GM19240 (cell line): ENCODE measurements at regions not wholly inside any gene's neighbourhood (a gene's known extent, or its start where the extent isn't known, plus 50 kb on each side); places are given as distances from the start of the nearest gene placed in this dataset.

Experiments
- DNase-seq: peaks from one replicate; pipeline ENCODE4 v3.0.0; 2011; ENCODE audit warnings: low spot score; ENCODE audit not compliant: insufficient read length

- no peak for DNase-seq
Measured at GRCh38 chr4:33537527-33537926, 2706.8 kb downstream of the ARAP2 start.

DNA sequence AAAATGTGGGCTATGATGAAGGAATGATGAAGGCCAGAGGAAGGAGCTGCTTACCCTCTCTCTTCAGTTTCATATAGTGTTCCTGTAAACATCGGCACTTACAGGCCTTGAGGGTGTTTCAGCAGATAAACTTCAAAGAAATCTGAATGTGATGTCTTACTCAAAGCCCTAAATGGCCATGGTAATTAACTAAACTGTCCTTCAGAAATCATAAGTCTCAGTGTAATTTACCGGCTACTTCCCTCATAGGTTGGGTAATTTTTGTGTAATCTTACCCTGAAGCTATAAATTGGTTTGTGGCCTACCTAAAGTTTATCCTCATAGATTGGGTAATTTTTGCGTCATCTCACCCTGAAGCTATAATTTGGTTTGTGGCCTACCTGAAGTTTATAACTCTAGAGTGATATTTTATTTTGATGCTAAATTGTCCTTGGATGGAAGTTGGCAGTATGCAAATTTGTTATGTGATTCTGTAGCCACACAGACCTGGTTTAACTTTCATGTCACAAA lies 2700.3 kb downstream of the ARAP2 start:
- DNase-seq, result no peak

DNA sequence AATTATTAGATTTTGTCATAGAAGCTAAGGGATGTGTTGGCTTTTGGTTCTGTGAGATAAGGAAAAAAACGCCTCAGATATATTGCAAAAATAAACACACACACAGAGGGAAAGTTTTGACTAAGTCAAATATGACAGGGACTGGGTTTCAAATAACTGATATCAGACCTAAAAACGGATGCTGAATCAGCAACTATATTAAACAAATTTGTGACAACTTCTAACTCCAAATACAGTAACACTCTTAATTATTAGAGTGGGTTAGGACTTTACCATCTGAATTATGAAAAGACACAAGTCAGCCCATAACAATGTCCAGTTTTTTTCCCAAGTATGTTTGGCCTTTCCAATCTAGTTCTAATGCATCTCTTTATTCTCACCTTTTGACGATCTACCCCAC lies 2693.1 kb downstream of the ARAP2 start:
- DNase-seq, result no peak

GRCh38 chr4:33561259-33561658 lies 2683.1 kb downstream of the ARAP2 start:
- DNase-seq, result no peak

- no peak for DNase-seq
Measured at GRCh38 chr4:33566649-33567048, 2677.7 kb downstream of the ARAP2 start.

- no peak for DNase-seq
Measured at GRCh38 chr4:33577791-33578190, 2666.5 kb downstream of the ARAP2 start.

- no peak for DNase-seq
Measured at GRCh38 chr4:33579951-33580350, 2664.4 kb downstream of the ARAP2 start.

DNA sequence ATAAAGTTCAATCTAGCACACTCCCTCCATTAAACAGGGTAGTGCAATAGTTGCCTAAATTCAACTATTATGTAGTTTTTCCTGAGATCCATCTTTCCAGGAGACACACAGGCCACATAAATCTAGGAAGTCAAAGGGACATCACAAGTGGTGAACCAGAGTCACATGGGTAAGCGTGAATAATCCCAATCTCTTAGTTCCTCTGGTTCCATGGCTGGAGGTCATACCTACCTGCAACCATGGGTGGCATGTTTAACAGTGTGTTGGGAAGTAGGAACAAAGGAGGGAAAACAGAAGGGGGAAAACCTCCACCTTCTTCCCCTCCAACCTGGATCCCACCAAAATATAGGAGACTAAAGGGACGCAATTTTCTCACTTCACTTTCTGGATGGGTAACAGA lies 2651.6 kb downstream of the ARAP2 start:
- DNase-seq, result no peak

- DNase-seq, result no peak
Measured at GRCh38 chr4:33606951-33607350, 2637.4 kb downstream of the ARAP2 start.

DNA sequence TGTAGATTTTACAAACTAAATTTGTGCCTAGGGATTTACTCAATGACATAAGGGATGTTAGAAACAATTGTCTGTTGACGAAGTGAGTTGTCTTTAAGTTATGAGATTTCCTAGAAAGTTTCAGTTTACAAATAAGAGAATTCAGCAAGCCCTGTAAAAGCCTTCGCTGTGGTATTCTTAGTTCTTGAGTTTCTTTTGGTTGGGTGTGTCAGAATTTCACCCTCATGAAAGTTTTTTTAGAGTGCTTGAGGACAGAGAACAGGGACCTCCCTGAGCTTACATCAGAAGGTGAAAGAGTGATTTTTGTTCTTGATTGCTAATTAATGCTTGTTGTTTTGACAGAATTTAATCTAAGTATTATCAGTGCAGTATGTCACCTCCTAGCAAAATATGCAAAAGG lies 2628.2 kb downstream of the ARAP2 start:
- DNase-seq, result no peak

- DNase-seq, result no peak
Measured at GRCh38 chr4:33625748-33626147, 2618.6 kb downstream of the ARAP2 start.

DNA sequence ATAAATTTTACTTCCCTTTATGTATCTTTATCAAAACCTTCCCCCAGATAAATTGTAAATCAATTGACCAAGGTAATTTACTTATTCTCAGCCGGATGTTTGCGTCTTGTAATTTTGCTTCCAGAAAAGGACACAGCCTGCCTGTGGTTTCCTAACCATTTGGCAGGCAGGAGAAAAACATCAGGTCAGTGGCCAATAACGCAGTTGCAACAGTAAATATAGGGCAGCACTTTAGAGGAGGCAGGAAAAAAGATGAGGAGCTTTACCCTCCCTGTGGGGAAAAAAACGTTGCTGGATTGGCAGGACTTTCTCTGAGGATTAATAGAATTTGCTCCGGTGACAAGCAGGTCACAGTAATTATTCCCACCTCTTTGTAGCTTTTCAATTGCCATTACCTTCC lies 2618.1 kb downstream of the ARAP2 start:
- DNase-seq, result no peak

GRCh38 chr4:33628296-33628695 lies 2616.0 kb downstream of the ARAP2 start:
- no peak for DNase-seq

GRCh38 chr4:33649015-33649414 lies 2595.3 kb downstream of the ARAP2 start:
- no peak for DNase-seq

- DNase-seq, result no peak
Measured at GRCh38 chr4:33649471-33649870, 2594.8 kb downstream of the ARAP2 start.

- DNase-seq, result no peak
Measured at GRCh38 chr4:33650036-33650435, 2594.3 kb downstream of the ARAP2 start.

- no peak for DNase-seq
Measured at GRCh38 chr4:33658971-33659370, 2585.3 kb downstream of the ARAP2 start.

DNA sequence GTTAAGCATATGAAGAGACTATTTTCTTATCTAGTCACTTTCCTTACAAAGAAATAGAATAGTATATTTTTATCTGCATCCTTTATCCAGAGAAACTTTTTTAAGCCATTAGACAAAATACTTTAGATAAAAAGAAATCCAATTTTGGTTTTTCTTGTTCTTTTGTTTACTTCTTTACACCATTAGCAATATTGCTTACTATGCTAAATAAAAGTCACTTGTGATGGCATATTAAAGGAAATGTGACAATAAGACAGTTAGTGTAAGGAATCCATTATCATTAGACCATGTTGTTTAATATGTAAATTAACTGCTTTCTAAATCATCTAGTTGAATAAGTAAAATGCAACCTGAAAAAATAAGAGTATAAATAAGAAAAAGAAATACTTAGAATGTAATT lies 2582.7 kb downstream of the ARAP2 start:
- DNase-seq, result no peak

GRCh38 chr4:33685939-33686338 lies 2558.4 kb downstream of the ARAP2 start:
- DNase-seq, result no peak

DNA sequence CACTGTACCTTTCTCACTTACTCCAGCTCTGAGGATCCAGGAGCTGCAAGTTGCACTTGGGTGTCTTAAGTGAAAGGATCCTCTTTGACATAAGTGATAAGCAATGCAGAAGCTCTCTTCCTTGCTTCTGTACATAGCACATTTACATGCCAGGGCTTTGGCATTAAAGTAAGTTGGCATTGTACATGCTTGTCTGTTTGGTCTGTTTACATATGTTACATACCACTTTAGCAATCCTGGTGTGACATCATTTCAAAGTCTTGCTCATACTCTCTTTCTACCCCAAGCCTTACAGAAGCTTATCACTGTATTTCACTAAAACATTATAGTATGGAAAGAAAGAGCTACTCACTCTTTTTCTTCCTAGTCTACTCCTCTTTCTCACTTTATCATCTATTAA lies 2548.3 kb downstream of the ARAP2 start:
- no peak for DNase-seq

DNA sequence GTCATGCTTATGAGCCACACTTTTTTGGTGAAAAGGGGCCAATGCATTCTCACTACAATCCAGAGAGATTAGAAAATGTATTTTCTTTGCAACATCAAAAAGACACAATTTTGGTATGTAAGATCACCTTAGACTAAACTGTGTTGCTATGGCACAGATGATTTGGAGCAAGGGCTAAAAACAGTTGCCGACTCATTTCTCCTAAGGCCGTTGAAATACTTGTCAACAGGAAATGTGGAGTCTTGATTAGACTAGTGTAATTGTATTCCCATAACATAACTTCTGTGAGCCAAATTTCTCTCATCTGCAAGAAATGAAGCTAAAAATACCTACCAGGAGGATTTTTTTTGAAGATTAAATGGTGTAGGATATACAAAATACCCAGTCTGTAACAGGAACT lies 2547.7 kb downstream of the ARAP2 start:
- DNase-seq, result no peak

GRCh38 chr4:33709247-33709646 lies 2535.1 kb downstream of the ARAP2 start:
- DNase-seq, result no peak

- DNase-seq, result no peak
Measured at GRCh38 chr4:33711826-33712225, 2532.5 kb downstream of the ARAP2 start.

DNA sequence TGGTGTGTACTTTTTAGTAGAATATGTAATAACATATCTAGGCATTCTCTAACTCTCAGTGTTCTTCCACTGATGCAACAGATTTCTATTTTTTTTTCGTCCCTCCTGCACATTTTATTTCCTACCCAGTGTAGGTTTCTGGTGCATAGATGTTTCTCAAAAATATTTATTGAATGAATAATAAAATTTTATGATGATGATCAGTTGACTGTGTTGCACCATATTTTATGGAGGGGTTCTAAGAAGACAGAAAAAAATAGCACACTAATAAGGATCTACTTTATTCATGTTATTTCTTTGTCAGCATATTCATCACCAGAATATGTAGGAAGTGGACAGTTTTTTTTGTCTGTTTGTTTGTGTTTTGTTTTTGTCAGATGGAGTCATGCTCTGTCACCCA lies 2529.3 kb downstream of the ARAP2 start:
- DNase-seq, result no peak
